ENCODE measurements at regions not wholly inside any gene's neighbourhood (a gene's known extent, or its start where the extent isn't known, plus 50 kb on each side); places are given as distances from the start of the nearest gene placed in this dataset.

- H3K36me3 ChIP-seq (ENCODE audit: control insufficient read depth in 2 of 3, insufficient read depth in 3 of 3, low read length in 3 of 3): no peaks in the 10 kb centered on the region
- Mint-ChIP-seq H3K36me3 (peaks cover 8 to 23% (median 16%) of the 10 kb centered on the region in 5 donors), H3K4me1 (peaks cover 11 to 88% (median 76%) of the 10 kb centered on the region in 7 donors), H3K4me3 (no peak overlapping the region), H3K27me3 (no peaks in the 10 kb centered on the region), H3K9me3 (peaks cover 0 to 1% (median 0%) of the 10 kb centered on the region in 11 donors), H3K27ac (peak overlapping the region in 6 of 9 donors; percentile 16 to 78 (median 32))
- POLR2A ChIA-PET: interaction anchor here (0.6 to 1.9 kb wide), 2 partner anchors 12 to 23 kb away, joined by 3 to 6 read pairs; no protein-coding TSS in a partner anchor
- no peak overlapping the region for H3K4me3 ChIP-seq (ENCODE audit: low read length)
- peaks cover 13 to 14% of the 10 kb centered on the region in 2 donors for H3K4me1 ChIP-seq (ENCODE audit: control insufficient read depth in 2 of 2, insufficient read depth in 2 of 2, low read length in 2 of 2)
- no peak for ATAC-seq
- H3K27me3 ChIP-seq (ENCODE audit: control insufficient read depth in 2 of 2, insufficient read depth in 2 of 2, low read length in 2 of 2): no peaks in the 10 kb centered on the region
- DNase-seq: no peak
- CTCF ChIA-PET: no interaction called here
- intact Hi-C loops (cut with micrococcal nuclease): loop anchor here in 1 of 2 donors (1.0 to 2.0 kb wide), 3 partner anchors 8 to 15 kb away; no protein-coding TSS in a partner anchor
- no peaks in the 10 kb centered on the region for H3K9me3 ChIP-seq (ENCODE audit: control insufficient read depth in 2 of 3, low read length in 3 of 3)
- peak overlapping the region; percentile 23 for H3K27ac ChIP-seq (ENCODE audit: low read depth, low read length)
Measured at GRCh38 chr13:73997964-73998363, 136.2 kb downstream of the KLF12 start.

DNA sequence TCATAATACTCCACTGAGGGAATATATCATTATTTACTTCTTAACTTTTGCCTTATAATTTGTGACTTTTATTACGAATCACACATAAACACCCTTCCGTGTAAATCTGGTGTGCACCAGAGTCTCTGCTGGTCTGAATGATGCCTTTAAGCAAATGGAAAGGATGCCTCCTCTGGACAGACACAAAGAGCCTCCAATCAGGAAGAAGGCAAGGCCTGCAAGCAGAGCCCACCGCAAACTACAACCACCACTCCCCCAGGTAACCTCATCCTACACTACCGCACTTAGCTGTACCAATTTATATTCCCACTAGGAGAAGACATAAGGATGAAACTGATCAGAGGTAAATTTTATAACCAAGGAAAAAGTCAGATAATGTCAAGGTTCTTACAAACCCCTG lies 137.6 kb downstream of the KLF12 start:
- ChIA-PET CTCF (no interaction called here), POLR2A (interaction anchor here (1.0 kb wide), 1 partner anchor 229 kb away, joined by 3 read pairs; no protein-coding TSS in a partner anchor)
- DNase-seq (no peak), ATAC-seq (no peak)
- intact Hi-C loops (cut with micrococcal nuclease): no loop called here
- Histone ChIP-seq H3K4me1 (ENCODE audit: control insufficient read depth in 2 of 2, insufficient read depth in 2 of 2, low read length in 2 of 2) (peaks cover 13 to 14% of the 10 kb centered on the region in 2 donors), H3K27me3 (ENCODE audit: control insufficient read depth in 2 of 2, insufficient read depth in 2 of 2, low read length in 2 of 2) (no peaks in the 10 kb centered on the region), H3K36me3 (ENCODE audit: control insufficient read depth in 2 of 3, insufficient read depth in 3 of 3, low read length in 3 of 3) (no peaks in the 10 kb centered on the region), H3K4me3 (ENCODE audit: low read length) (no peak overlapping the region), H3K9me3 (ENCODE audit: control insufficient read depth in 2 of 3, low read length in 3 of 3) (no peaks in the 10 kb centered on the region), H3K27ac (ENCODE audit: low read depth, low read length) (no peak overlapping the region)
- Mint-ChIP-seq H3K9me3 (peaks cover 0 to 3% (median 0%) of the 10 kb centered on the region in 11 donors), H3K4me1 (peaks cover 11 to 87% (median 76%) of the 10 kb centered on the region in 7 donors), H3K27ac (peak overlapping the region in 5 of 9 donors; percentile 14 to 69 (median 42)), H3K27me3 (no peaks in the 10 kb centered on the region), H3K36me3 (peaks cover 13 to 36% (median 23%) of the 10 kb centered on the region in 5 donors), H3K4me3 (peak overlapping the region in 1 of 10 donors; percentile 4)

DNA sequence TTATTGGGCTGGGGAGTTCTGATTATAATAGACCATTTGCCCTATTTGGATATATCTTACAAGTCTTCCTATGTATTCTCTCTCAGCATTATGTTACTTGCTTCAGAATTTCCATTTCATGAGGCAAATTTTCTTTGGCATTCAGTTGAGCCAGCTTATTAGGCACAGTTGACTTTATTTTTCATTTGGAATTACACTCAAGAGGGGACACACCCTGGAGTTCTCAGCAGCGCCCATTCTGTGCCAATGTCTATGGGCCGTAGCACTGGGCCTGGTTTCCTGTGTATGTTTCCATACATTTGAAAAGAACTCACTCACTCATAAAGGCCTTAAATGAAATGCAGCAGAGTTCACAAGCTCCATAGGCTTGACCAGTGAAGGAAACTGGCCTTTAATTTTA lies 138.5 kb downstream of the KLF12 start:
- no peaks in the 10 kb centered on the region for H3K27me3 ChIP-seq (ENCODE audit: control insufficient read depth in 2 of 2, insufficient read depth in 2 of 2, low read length in 2 of 2)
- Mint-ChIP-seq H3K27ac (peak overlapping the region in 3 of 9 donors; percentile 36 to 69 (median 49)), H3K4me3 (no peak overlapping the region), H3K27me3 (no peaks in the 10 kb centered on the region), H3K9me3 (peaks cover 0 to 3% (median 0%) of the 10 kb centered on the region in 11 donors), H3K36me3 (peaks cover 13 to 43% (median 30%) of the 10 kb centered on the region in 5 donors), H3K4me1 (peaks cover 16 to 90% (median 78%) of the 10 kb centered on the region in 7 donors)
- ATAC-seq (no peak), DNase-seq (no peak)
- no peaks in the 10 kb centered on the region for H3K36me3 ChIP-seq (ENCODE audit: control insufficient read depth in 2 of 3, insufficient read depth in 3 of 3, low read length in 3 of 3)
- no peak overlapping the region for H3K27ac ChIP-seq (ENCODE audit: low read depth, low read length)
- POLR2A ChIA-PET: interaction anchor here (0.6 to 1.0 kb wide), 2 partner anchors 22 to 228 kb away, joined by 3 read pairs; no protein-coding TSS in a partner anchor
- no peaks in the 10 kb centered on the region for H3K9me3 ChIP-seq (ENCODE audit: control insufficient read depth in 2 of 3, low read length in 3 of 3)
- intact Hi-C loops (cut with micrococcal nuclease): no loop called here
- H3K4me1 ChIP-seq (ENCODE audit: control insufficient read depth in 2 of 2, insufficient read depth in 2 of 2, low read length in 2 of 2): peaks cover 13 to 14% of the 10 kb centered on the region in 2 donors
- CTCF ChIA-PET: no interaction called here
- no peak overlapping the region for H3K4me3 ChIP-seq (ENCODE audit: low read length)

DNA sequence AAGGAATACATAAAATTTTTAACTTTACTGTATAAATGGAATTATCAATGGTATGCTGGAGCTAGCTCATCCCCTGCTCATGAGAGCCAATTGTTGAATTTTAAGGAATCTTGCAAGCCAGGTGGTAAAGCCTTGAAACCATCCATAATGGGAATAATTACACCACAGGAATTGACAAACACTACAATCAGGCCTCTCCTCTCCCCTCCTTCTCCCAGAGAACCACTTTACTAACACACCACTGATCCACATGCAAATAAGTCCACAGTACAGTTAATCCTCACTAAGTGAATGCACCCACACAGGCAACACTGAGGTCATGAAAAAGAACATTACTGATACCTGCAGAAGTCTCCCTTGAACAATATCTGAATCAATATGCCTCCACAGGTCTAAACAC lies 140.5 kb downstream of the KLF12 start:
- Mint-ChIP-seq H3K36me3 (peaks cover 19 to 47% (median 30%) of the 10 kb centered on the region in 5 donors), H3K27ac (peak overlapping the region in 5 of 9 donors; percentile 5 to 44 (median 19)), H3K4me3 (no peak overlapping the region), H3K9me3 (peaks cover 0 to 3% (median 0%) of the 10 kb centered on the region in 11 donors), H3K4me1 (peaks cover 14 to 88% (median 76%) of the 10 kb centered on the region in 7 donors), H3K27me3 (no peaks in the 10 kb centered on the region)
- intact Hi-C loops (cut with micrococcal nuclease): loop anchor here in 1 of 2 donors (2.0 kb wide), 1 partner anchor 13 kb away; no protein-coding TSS in a partner anchor
- Histone ChIP-seq H3K9me3 (ENCODE audit: control insufficient read depth in 2 of 3, low read length in 3 of 3) (no peaks in the 10 kb centered on the region), H3K4me1 (ENCODE audit: control insufficient read depth in 2 of 2, insufficient read depth in 2 of 2, low read length in 2 of 2) (peaks cover 9 to 18% of the 10 kb centered on the region in 2 donors), H3K27ac (ENCODE audit: low read depth, low read length) (no peak overlapping the region), H3K36me3 (ENCODE audit: control insufficient read depth in 2 of 3, insufficient read depth in 3 of 3, low read length in 3 of 3) (no peaks in the 10 kb centered on the region), H3K4me3 (ENCODE audit: low read length) (no peak overlapping the region), H3K27me3 (ENCODE audit: control insufficient read depth in 2 of 2, insufficient read depth in 2 of 2, low read length in 2 of 2) (no peaks in the 10 kb centered on the region)
- DNase-seq (no peak), ATAC-seq (no peak)
- POLR2A ChIA-PET: interaction anchor here (0.6 to 1.2 kb wide), 2 partner anchors 154 to 271 kb away, joined by 3 to 4 read pairs; no protein-coding TSS in a partner anchor
- CTCF ChIA-PET: no interaction called here

GRCh38 chr13:73991884-73992283 lies 142.3 kb downstream of the KLF12 start:
- H3K4me3 ChIP-seq (ENCODE audit: low read length): no peak overlapping the region
- ChIA-PET POLR2A (interaction anchor here (0.7 kb wide), 2 partner anchors 267 to 385 kb away, joined by 3 read pairs; no protein-coding TSS in a partner anchor), CTCF (interaction anchor here (0.6 to 0.9 kb wide), 2 partner anchors 48 to 266 kb away, joined by 3 read pairs; no protein-coding TSS in a partner anchor)
- H3K36me3 Mint-ChIP-seq: peaks cover 19 to 52% (median 33%) of the 10 kb centered on the region in 5 donors
- H3K4me3 Mint-ChIP-seq: no peak overlapping the region
- ATAC-seq (no peak), DNase-seq (no peak)
- intact Hi-C loops (cut with micrococcal nuclease): loop anchor here in 1 of 2 donors (2.0 kb wide), 1 partner anchor 15 kb away; no protein-coding TSS in a partner anchor
- H3K4me1 ChIP-seq (ENCODE audit: control insufficient read depth in 2 of 2, insufficient read depth in 2 of 2, low read length in 2 of 2): peaks cover 5 to 24% of the 10 kb centered on the region in 2 donors
- H3K9me3 Mint-ChIP-seq: peaks cover 0 to 3% (median 0%) of the 10 kb centered on the region in 11 donors
- peak overlapping the region in 7 of 9 donors; percentile 1 to 72 (median 43) for H3K27ac Mint-ChIP-seq
- H3K27ac ChIP-seq (ENCODE audit: low read depth, low read length): no peak overlapping the region
- no peaks in the 10 kb centered on the region for H3K36me3 ChIP-seq (ENCODE audit: control insufficient read depth in 2 of 3, insufficient read depth in 3 of 3, low read length in 3 of 3)
- peaks cover 26 to 86% (median 74%) of the 10 kb centered on the region in 7 donors for H3K4me1 Mint-ChIP-seq
- H3K27me3 Mint-ChIP-seq: no peaks in the 10 kb centered on the region
- H3K27me3 ChIP-seq (ENCODE audit: control insufficient read depth in 2 of 2, insufficient read depth in 2 of 2, low read length in 2 of 2): no peaks in the 10 kb centered on the region
- no peaks in the 10 kb centered on the region for H3K9me3 ChIP-seq (ENCODE audit: control insufficient read depth in 2 of 3, low read length in 3 of 3)

GRCh38 chr13:73991384-73991783 lies 142.8 kb downstream of the KLF12 start:
- intact Hi-C loops (cut with micrococcal nuclease): no loop called here
- CTCF ChIA-PET: interaction anchor here (0.9 kb wide), 1 partner anchor 48 kb away, joined by 3 read pairs; no protein-coding TSS in a partner anchor
- ATAC-seq: no peak
- Mint-ChIP-seq H3K27ac (peak overlapping the region in 5 of 9 donors; percentile 2 to 51 (median 19)), H3K9me3 (peaks cover 0 to 3% (median 0%) of the 10 kb centered on the region in 11 donors), H3K4me1 (peaks cover 27 to 85% (median 72%) of the 10 kb centered on the region in 7 donors), H3K4me3 (peak overlapping the region in 2 of 10 donors; percentile 7), H3K27me3 (no peaks in the 10 kb centered on the region), H3K36me3 (peaks cover 19 to 48% (median 33%) of the 10 kb centered on the region in 5 donors)
- H3K4me3 ChIP-seq (ENCODE audit: low read length): no peak overlapping the region
- no peak overlapping the region for H3K27ac ChIP-seq (ENCODE audit: low read depth, low read length)
- H3K9me3 ChIP-seq (ENCODE audit: control insufficient read depth in 2 of 3, low read length in 3 of 3): no peaks in the 10 kb centered on the region
- no peaks in the 10 kb centered on the region for H3K36me3 ChIP-seq (ENCODE audit: control insufficient read depth in 2 of 3, insufficient read depth in 3 of 3, low read length in 3 of 3)
- peaks cover 9 to 28% of the 10 kb centered on the region in 2 donors for H3K4me1 ChIP-seq (ENCODE audit: control insufficient read depth in 2 of 2, insufficient read depth in 2 of 2, low read length in 2 of 2)
- POLR2A ChIA-PET: interaction anchor here (0.7 kb wide), 2 partner anchors 267 to 386 kb away, joined by 3 read pairs; no protein-coding TSS in a partner anchor
- DNase-seq: no peak
- no peaks in the 10 kb centered on the region for H3K27me3 ChIP-seq (ENCODE audit: control insufficient read depth in 2 of 2, insufficient read depth in 2 of 2, low read length in 2 of 2)

Measured in naive thymus-derived CD4-positive, alpha-beta T cell (primary cell).